ENCODE measurements at regions not wholly inside any gene's neighbourhood (a gene's known extent, or its start where the extent isn't known, plus 50 kb on each side); places are given as distances from the start of the nearest gene placed in this dataset.
"Not testable (repeated sequence)": the region's sequence is repeated elsewhere in the genome, so short reads cannot be mapped to it uniquely, and the experiment has no call there.

DNA sequence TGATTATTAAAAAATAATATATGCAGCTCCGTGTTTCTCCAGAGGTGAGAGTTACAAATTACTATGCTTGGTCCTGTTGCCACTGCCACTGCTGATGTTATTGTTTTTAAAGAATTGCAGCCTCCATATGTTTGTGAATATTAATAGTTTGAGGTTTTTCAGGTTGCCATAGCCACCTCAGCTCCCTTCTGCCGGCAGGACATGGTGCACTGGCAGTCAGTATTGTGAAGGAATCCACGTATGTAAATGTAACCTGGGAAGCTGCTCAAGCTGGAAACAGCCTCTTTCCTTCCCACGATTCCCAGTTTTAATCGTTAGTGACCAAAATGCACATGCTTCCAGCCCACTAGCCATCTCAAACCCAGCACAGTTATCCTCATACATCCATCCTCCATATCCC lies 184.4 kb upstream of the CCNG1 start:
- no peak for DNase-seq (ENCODE audit: low read depth in 2 of 3, low spot score in 1 of 3)

DNA sequence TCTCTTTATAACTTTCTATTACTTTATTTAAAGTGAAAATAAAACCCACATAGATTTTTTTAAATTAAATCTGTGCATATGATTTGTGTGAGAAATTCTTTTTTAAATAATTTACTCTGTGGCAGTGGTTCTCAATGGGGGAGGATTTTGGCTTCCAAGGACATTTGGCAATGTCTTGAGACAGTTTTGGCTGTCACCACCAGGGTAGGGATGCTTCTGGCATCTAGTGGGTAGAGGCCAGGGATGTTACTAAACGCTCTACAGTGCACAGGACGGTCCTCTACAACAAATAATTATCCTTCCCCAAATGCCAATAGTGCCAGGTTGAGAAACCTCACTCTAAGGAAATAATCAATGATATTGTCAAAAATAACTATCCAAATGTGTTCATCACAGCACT lies 177.9 kb upstream of the CCNG1 start:
- no peak for DNase-seq (ENCODE audit: low read depth in 2 of 3, low spot score in 1 of 3)

DNA sequence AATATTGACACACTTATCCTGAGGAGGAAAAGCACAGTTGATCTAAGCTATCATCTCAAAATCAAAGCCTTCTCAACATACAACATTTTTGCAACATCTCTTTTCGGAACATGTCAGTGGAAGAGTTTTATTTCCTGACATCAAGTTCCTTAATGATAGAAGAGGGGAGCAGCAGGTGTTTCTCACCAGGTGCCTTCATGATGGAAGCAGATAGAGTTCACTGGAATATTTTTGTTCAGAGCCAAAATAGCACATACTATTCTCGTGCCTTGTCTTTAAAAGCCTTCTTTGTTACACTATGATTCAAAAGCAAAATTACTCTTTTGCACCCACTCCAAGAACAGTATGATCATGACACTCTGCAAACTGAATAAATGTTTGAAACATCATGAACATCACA lies 176.9 kb upstream of the CCNG1 start:
- no peak for DNase-seq (ENCODE audit: low read depth in 2 of 3, low spot score in 1 of 3)

GRCh38 chr5:163260961-163261360 lies 176.4 kb upstream of the CCNG1 start:
- DNase-seq (ENCODE audit: low read depth in 2 of 3, low spot score in 1 of 3), result no peak

DNA sequence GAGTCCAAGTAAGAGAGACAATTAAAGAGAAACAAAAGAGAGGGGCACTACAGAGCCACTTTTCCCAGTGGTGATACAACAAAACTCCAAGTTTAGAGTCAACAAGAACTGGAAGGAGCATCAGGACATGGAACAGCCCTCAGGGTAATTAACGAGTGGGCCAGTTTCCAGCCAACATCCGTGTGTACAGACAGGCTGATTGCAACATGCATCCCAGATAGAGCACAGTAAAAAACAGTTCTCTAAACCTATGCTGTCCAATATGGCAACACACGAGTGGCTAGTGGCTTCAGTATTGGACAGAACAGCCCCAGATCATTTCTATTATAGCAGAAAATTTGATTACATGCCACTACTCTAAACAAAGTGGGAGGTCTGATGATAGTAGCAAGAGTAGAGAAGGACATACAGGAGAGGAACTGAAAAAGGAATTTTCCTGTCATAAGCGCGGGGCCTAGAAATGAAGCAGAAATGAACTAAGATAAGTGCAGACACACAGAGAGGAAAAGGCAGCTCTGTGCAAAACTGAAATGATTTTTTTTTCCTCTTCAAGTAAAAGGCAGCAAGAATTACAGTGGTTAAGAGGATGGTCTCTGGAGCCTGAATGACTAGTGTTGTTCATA lies 175.6 kb upstream of the CCNG1 start:
- no peak for DNase-seq (ENCODE audit: low read depth in 2 of 3, low spot score in 1 of 3)

DNA sequence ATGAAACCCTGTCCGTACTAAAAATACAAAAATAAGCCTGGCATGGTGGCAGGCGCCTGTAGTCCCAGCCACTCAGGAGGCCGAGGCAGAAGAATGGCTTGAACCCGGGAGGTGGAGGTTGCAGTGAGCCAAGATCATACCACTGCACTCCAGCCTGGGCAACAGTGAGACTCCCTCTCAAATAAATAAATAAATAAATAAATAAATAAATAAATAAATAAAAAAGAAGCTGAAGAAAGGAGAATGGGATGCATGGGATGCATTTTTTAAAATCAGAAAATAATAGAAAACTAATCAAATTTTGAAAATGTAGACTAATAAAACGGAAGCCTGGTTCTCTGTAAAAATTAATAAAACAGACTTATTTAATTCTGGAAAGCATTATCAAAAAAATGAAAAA lies 171.1 kb upstream of the CCNG1 start:
- not testable (repeated sequence) for DNase-seq (ENCODE audit: low read depth in 2 of 3, low spot score in 1 of 3)

DNA sequence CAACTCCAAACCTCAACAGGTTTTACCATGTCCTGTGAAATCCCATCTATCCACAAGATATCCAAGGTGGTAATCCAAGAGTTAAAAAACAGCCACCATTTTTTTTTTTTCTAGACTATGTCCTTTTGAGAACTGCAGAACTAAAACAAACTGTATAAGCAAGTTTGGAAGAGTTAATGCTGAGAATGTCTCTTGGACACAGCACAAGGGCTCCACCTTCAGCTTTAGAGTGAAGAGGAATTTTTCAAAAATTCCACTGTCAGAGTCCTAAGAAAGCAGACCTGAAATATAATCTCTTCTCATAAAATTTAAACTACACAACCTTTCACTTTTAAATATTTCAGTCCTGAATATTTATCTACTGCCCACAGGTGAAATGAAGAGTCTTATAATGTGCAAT lies 167.8 kb upstream of the CCNG1 start:
- DNase-seq (ENCODE audit: low read depth in 2 of 3, low spot score in 1 of 3), result no peak

- no peak for DNase-seq (ENCODE audit: low read depth in 2 of 3, low spot score in 1 of 3)
Observed at GRCh38 chr5:163276466-163276865, 160.9 kb upstream of the CCNG1 start.

GRCh38 chr5:163280897-163281296 lies 156.5 kb upstream of the CCNG1 start:
- not testable (repeated sequence) for DNase-seq (ENCODE audit: low read depth in 2 of 3, low spot score in 1 of 3)

DNA sequence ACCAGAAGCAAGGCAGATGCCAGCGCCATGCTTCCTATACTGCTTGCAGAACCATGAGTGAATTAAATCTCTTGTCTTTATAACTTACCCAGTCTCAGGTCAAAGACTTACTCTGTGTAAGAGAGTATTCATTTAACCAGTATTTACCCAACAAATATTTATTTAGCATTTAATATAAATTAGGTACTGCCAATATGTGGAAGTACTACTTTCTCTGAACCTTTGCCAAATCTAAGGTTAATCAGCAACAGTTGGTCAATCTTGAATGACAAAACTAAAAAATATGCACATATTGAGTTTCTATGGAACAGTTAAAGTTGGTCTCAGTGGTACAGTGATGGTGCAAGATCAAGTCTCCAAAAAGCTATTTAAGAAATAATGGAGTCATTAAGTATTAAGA lies 155.9 kb upstream of the CCNG1 start:
- no peak for DNase-seq (ENCODE audit: low read depth in 2 of 3, low spot score in 1 of 3)

DNA sequence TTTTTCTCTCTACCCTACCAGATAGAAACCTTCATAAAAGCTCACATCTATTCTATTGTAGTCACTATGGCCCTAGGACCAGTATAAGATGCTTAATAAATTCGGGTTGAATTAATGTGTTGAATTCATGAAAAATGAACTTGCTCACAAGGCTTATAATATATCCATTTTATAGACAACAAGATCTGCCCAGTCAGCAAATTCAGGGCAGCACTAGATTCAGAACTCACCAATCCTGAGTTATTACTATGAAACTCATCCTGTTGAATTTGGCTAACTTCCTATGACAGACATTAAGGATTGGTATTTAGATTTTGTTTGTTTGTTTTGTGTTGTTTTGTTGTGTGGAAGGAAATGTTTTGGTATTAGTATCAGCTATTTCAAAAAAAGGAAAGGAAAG lies 143.6 kb upstream of the CCNG1 start:
- no peak for DNase-seq (ENCODE audit: low read depth in 2 of 3, low spot score in 1 of 3)

DNA sequence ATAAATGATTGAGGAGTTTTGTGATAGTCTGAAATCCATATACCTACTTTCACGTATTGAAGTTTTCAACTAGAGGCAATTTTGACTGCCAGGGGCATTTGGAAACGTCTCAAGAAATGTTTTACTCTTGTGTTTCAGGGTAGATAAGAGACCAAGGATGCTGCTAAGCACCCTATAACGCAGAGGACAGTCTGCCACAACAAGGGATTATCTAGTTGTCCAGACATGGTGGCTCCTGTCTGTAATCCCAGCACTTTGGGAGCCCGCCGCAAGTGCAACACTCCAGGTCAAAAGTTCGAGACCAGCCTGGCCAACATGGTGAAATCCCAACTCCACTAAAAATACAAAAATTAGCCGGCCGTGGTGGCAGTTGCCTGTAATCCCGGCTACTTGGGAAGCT lies 133.7 kb upstream of the CCNG1 start:
- no peak for DNase-seq (ENCODE audit: low read depth in 2 of 3, low spot score in 1 of 3)

GRCh38 chr5:163305655-163306054 lies 131.7 kb upstream of the CCNG1 start:
- no peak for DNase-seq (ENCODE audit: low read depth in 2 of 3, low spot score in 1 of 3)

- no peak for DNase-seq (ENCODE audit: low read depth in 2 of 3, low spot score in 1 of 3)
Observed at GRCh38 chr5:163306421-163306820, 131.0 kb upstream of the CCNG1 start.

GRCh38 chr5:163309914-163310313 lies 127.5 kb upstream of the CCNG1 start:
- no peak for DNase-seq (ENCODE audit: low read depth in 2 of 3, low spot score in 1 of 3)

DNA sequence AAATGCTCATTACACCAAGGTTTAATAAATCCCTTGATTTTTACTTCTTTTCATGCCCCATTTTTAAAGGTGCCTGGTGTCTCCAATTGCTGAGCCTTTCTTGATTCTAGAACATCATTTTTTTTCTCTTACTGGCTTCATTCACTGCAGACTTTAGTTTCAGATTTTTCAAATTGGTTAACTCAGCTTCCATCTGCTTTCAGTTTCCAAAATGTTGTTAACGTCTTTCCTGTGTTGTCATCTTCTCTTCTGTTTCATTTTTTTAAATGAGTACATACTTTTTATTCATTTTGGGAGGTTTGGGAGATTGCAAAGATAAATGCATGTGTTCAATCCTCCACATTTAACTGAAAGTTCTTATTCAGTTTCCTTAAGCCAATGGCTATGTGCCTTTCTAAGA lies 126.4 kb upstream of the CCNG1 start:
- no peak for DNase-seq (ENCODE audit: low read depth in 2 of 3, low spot score in 1 of 3)

GRCh38 chr5:163312598-163312997 lies 124.8 kb upstream of the CCNG1 start:
- DNase-seq (ENCODE audit: low read depth in 2 of 3, low spot score in 1 of 3), result no peak

- not testable (repeated sequence) for DNase-seq (ENCODE audit: low read depth in 2 of 3, low spot score in 1 of 3)
Observed at GRCh38 chr5:163313049-163313448, 124.3 kb upstream of the CCNG1 start.

GRCh38 chr5:163316374-163316773 lies 121.0 kb upstream of the CCNG1 start:
- not testable (repeated sequence) for DNase-seq (ENCODE audit: low read depth in 2 of 3, low spot score in 1 of 3)

DNA sequence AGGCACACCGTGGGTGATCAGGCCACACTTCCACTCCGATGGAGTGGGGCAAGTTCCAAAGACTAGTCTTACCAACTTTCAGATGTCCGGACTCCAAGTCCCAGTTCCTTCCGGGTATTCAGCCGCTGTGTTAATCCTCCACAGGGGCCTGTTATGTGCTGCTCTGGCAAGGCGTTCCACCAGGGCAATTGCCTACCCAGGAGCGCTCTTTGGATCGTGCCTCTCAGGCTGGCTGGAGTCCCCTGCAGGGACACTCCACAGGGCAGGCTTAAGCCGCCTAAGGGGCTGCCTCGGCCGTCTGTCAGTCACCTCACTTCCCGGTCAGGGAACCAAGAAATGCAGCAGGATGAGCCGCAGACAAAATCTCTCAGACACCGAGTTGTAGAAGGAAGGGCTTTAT lies 118.7 kb upstream of the CCNG1 start:
- DNase-seq (ENCODE audit: low read depth in 2 of 3, low spot score in 1 of 3), result no peak

- no peak for DNase-seq (ENCODE audit: low read depth in 2 of 3, low spot score in 1 of 3)
Observed at GRCh38 chr5:163321511-163321910, 115.9 kb upstream of the CCNG1 start.

DNA sequence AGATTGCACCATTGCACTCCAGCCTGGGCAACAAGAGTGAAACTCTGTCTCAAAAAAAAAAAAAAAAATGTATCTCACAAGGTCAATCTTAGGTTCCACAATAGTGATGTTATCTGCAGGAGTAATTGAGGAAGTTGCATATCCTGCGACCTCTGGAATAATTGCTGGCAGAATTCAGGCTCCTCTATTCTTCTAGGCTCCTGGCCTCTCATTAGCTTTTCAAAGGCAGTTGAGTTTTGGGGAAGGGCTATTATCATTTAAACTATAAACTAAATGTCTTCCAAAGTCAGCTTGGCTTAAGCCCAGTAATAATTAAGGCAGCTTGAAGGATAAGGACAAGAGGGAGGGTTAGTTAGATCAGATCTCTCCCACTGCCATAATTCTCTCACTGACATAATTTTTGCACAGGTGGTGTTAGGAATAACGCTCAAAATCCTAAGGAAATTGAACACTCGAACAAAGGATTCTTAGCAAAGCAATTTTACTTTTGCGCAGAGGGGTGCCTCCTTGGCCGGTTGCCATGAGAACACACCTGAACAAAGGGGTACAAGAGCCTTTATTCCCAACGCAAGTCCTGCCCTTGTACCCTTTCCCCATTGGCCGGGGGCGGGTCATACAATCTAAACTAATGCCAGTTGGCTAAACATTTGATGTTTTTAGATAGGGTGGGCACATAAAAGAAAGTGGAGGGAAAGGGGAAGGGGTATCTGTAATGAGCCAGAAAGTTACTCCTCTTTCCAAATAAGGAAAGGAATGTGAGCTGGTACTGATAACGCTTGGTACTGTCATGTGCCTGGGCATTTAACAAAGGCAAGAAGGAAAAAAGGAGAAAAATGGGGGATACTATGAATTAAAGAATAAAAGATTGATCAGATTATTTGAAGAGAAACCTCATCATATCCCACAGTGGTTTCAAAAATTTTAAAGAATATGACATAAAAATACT lies 106.4 kb upstream of the CCNG1 start:
- no peak for DNase-seq (ENCODE audit: low read depth in 2 of 3, low spot score in 1 of 3)

DNA sequence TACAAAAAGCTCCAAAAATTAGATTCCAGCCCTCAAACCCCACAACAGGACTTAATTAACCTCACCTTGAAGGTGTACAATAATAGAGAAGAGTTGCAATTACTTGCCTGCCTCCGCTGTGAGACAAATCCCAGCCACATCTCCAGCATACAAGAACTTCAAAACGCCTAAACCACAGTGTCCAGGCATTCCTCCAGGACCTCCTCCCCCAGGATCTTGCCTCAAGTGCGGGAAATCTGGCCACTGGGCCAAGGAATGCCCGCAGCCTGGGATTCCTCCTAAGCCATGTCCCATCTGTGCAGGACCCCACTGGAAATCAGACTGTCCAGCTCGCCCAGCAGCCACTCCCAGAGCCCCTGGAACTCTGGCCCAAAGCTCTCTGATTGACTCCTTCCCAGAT lies 101.3 kb upstream of the CCNG1 start:
- not testable (repeated sequence) for DNase-seq (ENCODE audit: low read depth in 2 of 3, low spot score in 1 of 3)

Data from stimulated activated CD4-positive, alpha-beta T cell treated with anti-CD3 and anti-CD28 coated beads, Interleukin-12 subunit alpha, Interleukin-12 subunit beta, amount 100 ng/mL, for 48 hours (primary cell).